Sigmoid colon (tissue), 4 donors: ENCODE measurements at regions not wholly inside any gene's neighbourhood (a gene's known extent, or its start where the extent isn't known, plus 50 kb on each side); places are given as distances from the start of the nearest gene placed in this dataset.

ENCODE experiments used
- CTCF ChIP-seq, 4 experiments: fragments of 450-650 bp in 3 of 4; fragments of 200-600 bp in 1 of 4; IDR thresholded peaks; one replicate each; pipeline ENCODE4 v1.5.1; 2016 to 2019; ENCODE audit warnings: antibody characterized with exemption in 4 of 4, mild to moderate bottlenecking in 3 of 4, moderate library complexity in 2 of 4
- EP300 ChIP-seq, 4 donors: sonication (generic); formaldehyde crosslinking; IDR thresholded peaks; one replicate each; pipeline ENCODE4 v1.6.1; 2017; ENCODE audit warnings: antibody characterized with exemption in 4 of 4
- POLR2A ChIP-seq, 2 donors: fragments of 450-650 bp; IDR thresholded peaks; one replicate each; pipeline ENCODE4 v1.6.1; 2016; ENCODE audit warnings: antibody characterized with exemption in 2 of 2, mild to moderate bottlenecking in 2 of 2, moderate library complexity in 2 of 2
- POLR2AphosphoS5 ChIP-seq, 4 donors: sonication (generic); formaldehyde crosslinking; IDR thresholded peaks; one replicate each; pipeline ENCODE4 v1.6.1; 2017; ENCODE audit warnings: antibody characterized with exemption in 4 of 4

- TF ChIP-seq POLR2A (IDR thresholded peaks at IDR 0.05) (no peak), CTCF (IDR thresholded peaks at IDR 0.05) (no peak), EP300 (IDR thresholded peaks at IDR 0.05) (no peak), POLR2AphosphoS5 (IDR thresholded peaks at IDR 0.05) (no peak)
Measured at GRCh38 chr20:5433352-5433751, 116.6 kb upstream of the PROKR2 start.
